ENCODE measurements at regions not wholly inside any gene's neighbourhood (a gene's known extent, or its start where the extent isn't known, plus 50 kb on each side); places are given as distances from the start of the nearest gene placed in this dataset.

DNA sequence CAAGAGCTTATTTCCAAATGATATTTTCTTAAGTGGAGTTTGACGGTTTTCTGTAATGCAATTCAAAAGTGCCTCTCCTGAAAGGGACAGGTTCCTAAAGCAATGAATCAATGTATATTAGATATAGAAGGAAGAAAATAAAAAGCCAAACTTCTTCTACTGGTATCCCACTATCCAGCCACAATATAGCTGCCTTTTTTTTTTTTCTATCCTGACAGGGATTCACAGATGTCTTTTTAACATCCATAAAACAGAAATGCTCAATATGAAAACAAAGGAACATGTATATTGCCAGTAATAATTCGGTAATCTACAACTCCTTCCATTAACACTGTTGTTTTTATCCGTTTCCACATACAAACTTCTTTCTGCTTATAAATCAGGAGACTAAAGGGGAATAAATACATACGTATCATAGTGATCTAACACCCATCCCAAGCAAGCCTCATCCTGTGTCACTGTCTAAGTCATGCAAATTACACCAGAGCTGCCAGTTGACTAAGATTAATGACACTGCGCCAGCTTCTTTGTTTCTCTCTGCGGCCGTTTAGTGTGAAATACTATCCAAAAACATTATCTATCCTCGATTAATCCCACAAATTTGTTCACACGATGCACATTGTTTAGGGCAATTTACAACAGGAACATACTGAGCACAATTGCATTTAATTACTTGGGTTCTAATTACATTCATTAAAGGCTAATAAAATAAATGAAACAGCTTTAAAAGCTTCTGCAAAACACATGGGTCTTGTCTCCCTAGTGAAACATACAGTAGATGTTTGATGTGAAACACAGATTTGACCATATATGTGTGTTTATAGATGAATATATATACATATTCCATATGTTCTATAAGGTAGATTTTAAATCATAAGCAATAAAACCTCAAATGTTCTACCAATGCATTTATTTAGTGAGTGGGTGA, 51.9 kb upstream of the CDIN1 start (continued):
- TF ChIP-seq, protein P1, sequence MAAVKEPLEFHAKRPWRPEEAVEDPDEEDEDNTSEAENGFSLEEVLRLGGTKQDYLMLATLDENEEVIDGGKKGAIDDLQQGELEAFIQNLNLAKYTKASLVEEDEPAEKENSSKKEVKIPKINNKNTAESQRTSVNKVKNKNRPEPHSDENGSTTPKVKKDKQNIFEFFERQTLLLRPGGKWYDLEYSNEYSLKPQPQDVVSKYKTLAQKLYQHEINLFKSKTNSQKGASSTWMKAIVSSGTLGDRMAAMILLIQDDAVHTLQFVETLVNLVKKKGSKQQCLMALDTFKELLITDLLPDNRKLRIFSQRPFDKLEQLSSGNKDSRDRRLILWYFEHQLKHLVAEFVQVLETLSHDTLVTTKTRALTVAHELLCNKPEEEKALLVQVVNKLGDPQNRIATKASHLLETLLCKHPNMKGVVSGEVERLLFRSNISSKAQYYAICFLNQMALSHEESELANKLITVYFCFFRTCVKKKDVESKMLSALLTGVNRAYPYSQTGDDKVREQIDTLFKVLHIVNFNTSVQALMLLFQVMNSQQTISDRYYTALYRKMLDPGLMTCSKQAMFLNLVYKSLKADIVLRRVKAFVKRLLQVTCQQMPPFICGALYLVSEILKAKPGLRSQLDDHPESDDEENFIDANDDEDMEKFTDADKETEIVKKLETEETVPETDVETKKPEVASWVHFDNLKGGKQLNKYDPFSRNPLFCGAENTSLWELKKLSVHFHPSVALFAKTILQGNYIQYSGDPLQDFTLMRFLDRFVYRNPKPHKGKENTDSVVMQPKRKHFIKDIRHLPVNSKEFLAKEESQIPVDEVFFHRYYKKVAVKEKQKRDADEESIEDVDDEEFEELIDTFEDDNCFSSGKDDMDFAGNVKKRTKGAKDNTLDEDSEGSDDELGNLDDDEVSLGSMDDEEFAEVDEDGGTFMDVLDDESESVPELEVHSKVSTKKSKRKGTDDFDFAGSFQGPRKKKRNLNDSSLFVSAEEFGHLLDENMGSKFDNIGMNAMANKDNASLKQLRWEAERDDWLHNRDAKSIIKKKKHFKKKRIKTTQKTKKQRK (IDR thresholded peaks at IDR 0.05; ENCODE audit: low read depth, low read length), result no peak
- TF ChIP-seq, protein P2, sequence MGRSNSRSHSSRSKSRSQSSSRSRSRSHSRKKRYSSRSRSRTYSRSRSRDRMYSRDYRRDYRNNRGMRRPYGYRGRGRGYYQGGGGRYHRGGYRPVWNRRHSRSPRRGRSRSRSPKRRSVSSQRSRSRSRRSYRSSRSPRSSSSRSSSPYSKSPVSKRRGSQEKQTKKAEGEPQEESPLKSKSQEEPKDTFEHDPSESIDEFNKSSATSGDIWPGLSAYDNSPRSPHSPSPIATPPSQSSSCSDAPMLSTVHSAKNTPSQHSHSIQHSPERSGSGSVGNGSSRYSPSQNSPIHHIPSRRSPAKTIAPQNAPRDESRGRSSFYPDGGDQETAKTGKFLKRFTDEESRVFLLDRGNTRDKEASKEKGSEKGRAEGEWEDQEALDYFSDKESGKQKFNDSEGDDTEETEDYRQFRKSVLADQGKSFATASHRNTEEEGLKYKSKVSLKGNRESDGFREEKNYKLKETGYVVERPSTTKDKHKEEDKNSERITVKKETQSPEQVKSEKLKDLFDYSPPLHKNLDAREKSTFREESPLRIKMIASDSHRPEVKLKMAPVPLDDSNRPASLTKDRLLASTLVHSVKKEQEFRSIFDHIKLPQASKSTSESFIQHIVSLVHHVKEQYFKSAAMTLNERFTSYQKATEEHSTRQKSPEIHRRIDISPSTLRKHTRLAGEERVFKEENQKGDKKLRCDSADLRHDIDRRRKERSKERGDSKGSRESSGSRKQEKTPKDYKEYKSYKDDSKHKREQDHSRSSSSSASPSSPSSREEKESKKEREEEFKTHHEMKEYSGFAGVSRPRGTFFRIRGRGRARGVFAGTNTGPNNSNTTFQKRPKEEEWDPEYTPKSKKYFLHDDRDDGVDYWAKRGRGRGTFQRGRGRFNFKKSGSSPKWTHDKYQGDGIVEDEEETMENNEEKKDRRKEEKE (IDR thresholded peaks at IDR 0.05), result no peak
- no peak for TF ChIP-seq MTA3 (IDR thresholded peaks at IDR 0.05; ENCODE audit: borderline replicate concordance, low read length)

All from GM12878 (cell line).